Right forelimb (tissue), 1 donor: ENCODE measurements at regions not wholly inside any gene's neighbourhood (a gene's known extent, or its start where the extent isn't known, plus 50 kb on each side); places are given as distances from the start of the nearest gene placed in this dataset.
"Not testable (repeated sequence)": the region's sequence is repeated elsewhere in the genome, so short reads cannot be mapped to it uniquely, and the experiment has no call there.

ENCODE experiments used
- DNase-seq: peaks from one replicate; pipeline ENCODE4 v3.0.0-alpha.2; 2018

DNA sequence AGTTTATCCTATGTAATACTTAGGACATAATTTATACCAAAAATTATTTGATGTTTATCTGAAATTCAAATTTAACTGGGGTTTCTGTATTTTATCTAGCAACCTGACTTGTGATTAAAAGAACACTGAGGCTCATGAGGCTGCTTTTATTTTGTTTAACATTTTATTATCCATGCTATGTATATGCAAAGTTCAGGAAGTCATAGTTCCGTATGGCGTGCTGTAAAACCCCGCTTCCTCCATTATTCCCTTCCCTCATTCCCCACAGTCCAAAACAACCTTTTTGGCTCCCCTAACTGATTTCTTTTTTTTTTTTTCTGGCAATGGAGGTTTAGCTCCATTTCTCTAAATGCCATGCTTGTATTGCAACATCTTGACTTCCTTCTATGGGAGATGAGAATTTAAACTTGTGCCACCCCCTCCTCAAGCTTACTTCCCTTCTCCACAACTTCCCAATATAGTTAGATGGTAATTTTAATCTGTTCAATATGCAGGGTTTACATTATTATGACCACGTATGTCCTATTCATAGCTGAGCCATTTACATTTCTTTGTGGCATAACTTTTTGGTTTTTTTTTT lies 138.0 kb upstream of the DNAH14 start:
- DNase-seq, result no peak

DNA sequence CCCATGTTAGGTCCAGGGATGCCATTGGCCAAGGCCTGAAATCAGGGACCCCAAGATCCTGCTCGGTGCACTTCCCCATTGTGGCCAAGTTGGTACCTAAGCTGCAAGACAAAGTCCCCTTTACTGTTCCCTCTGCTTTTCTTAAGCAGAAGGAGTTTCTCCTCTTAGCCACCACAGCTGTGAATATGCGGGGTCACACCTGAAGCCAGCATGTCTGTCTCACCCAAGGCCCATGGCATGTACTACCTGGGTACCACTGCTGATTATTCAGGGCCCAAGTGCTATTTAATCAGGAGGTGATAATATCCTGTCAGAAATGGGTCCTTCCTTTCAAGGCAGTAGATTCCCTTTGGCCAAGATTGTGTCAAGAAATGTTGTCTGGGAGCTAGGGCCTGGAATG lies 133.9 kb upstream of the DNAH14 start:
- no peak for DNase-seq

DNA sequence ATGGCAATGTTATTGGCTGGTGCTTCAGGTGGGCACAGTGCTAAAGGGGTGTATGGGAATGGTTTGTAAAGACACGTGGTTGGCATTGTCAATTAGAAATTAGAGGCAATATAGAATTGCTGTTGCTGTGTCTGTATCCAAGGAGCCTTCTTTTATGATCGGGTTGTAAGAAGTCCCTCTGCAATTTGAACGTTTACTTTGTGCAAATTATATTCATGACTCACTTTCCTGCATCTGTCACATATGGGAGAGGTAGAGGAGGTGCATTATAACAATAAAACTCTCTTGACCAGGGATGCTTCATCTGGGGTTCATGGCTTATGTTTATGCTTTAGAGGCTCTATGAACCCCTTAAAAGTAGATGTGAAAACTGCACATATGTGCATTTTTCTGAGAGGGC lies 130.4 kb upstream of the DNAH14 start:
- DNase-seq, result no peak

DNA sequence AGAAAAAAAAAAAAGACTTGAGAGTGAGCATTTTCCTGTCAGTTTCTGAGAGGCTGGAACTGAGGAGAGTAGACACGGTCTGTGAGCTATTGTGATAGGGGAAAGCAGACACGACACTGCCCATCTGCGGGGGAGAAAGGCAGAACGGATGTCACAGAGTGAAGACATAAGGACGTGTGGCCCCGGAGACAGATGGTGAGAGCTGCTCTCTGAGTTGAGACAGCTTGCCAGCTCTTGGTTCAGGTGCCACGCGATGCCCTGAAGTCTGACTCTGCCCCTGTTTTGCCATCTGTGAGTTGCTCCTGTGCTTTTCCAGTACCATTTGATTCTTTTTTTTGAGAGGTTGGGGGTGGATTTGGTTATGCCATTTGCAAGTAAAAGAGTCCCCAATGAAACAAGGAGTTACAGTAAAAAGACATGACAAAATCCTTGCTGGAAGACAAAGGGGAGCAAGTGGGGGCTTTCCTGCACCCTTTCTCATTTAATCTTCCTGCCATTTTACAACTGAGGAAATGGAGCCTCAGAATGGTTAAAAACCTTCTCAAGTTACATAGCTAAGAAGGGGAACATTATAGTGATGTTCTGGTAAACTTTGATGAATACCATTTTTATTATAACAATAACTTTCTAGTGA lies 128.9 kb upstream of the DNAH14 start:
- DNase-seq, result no peak

DNA sequence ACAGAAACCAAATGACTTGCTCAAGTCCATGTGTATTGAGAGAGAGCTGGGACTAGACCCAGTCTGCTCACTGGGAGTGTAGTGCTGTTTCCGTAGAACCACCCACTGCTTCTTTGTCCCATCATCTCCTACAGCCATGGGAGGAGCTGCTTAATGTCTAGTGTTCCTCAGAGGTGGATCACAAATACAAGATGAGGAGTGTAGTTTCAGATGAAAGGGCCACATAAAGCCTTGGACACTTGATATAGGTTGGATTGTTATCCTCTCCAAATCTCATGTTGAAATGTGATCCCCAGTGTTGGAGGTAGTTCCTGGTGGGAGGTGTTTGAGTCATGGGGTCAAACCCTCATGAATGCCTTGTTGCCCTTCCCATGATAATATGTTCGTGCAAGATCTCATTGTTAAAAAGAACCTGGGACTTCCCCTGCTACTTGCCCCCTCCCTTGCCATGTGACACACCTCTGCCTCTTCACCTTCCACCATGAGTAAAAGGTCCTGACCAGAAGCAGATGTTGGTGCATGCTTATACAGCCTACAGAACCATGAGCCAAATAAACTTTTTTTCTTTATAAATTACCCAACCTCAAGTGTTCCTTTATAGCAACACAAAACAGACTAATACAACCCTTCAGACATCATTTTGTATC lies 127.5 kb upstream of the DNAH14 start:
- no peak for DNase-seq

DNA sequence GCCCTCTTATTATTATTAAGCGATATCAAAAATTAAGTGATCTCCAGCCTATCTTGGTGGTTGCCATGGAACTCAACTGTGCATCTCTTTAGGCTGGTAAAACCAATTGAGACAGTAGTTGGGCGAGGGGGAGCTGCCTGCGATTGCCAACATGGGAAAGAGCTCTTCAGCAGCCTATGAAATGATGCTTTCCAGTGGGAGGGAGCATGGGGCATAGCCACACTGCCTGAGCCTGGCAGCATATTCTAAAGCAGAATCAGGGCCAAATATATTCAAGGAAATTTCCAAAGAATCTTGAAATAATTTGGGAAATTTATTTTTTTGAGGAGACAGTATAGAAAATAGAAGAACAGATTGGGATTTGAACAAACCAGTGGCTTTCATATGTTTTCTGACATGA lies 126.9 kb upstream of the DNAH14 start:
- no peak for DNase-seq

DNA sequence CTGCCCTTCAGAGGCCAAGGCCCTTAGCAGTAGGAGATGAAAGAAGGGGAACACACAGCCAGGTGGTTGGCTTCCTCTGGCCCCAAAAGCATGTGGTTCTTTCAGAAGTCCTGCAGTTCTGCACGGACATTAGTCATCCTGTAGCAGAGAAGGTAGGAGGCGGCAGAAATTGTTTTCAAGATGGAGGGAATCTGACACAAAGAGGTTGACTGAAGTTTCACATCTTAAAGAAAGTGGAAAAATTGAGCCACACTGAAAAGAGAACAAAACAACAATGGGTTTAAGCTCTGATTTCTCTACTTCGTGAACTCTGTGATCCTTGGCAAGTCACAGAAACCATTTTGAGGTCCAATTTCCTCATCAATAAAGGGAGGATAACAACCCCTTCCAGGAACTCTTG lies 125.3 kb upstream of the DNAH14 start:
- no peak for DNase-seq

DNA sequence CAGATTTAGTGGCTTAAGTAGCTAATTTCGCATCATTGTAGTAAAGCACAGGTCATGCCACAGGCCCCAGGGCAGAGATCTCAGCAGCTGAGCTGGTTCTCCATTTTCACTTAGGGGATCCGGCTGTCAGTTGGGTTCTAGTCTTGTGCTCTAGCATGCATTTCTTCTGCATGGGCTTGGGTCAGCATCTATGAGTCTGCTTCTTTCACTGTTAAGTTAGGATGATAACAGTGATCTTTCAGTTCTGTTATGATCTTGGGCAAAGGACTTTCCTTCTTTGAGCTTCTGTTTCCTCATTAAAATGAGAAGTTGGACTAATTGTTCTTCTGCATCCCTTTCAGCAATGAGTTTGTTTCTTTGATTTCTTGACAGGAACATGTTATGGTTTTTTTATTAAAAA lies 123.6 kb upstream of the DNAH14 start:
- no peak for DNase-seq

DNA sequence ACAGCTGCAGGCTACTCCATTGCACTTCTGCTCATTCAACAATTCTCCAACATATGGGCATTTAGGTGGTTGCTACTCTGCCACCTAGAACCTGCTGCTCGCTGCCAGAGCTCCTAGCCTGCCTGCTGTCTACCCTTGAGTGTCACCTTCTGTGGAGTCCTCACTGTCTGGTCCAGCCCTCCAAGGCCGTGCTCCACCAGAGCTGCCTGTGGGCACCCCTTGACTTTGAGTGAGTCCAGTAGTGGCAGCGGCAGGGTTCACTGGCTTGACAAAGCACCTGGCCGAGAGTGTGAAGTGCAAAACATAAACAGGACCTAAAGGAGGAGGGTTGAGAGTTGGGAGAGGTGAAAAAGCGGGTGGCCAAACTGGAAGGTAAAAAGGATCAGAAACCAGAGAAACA lies 120.3 kb upstream of the DNAH14 start:
- no peak for DNase-seq

DNA sequence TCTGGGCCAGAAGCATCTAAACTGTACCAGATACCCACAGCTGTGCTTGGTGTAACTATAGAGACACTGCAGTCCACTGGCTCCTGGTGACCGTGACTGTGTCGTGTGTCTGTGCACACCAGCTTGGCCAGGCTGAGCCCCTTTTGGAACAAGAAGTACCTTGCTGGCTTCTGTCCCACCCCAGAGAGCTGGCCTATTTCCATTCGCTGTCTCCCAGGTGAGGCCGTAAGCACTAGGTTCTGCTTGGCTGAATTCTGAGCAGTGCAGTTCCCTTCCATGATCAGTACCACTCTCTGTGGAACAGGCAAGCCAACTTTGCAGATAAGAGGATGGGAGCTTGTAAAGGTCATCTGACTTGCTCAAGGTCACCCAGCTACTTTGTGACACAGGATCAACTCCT lies 119.9 kb upstream of the DNAH14 start:
- DNase-seq, result no peak

DNA sequence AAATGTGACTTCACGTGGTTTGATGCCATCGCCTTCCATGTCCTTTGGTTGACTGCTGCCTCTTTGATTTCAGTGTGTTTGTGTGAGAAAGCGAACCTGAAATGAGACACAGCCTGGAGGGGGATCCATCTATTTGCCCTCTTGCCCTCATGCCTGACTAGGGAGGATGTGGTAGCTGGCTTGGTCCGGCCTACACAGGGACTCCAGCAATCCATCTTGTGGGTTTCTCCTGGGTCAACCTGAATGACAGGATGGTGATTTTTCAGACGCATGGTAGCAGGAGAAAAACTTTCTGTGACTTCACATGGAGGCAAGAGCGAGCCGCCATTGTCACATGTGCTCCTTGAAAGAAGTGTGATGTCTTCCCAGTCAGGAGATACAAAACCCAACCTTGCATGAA lies 117.9 kb upstream of the DNAH14 start:
- DNase-seq, result no peak

DNA sequence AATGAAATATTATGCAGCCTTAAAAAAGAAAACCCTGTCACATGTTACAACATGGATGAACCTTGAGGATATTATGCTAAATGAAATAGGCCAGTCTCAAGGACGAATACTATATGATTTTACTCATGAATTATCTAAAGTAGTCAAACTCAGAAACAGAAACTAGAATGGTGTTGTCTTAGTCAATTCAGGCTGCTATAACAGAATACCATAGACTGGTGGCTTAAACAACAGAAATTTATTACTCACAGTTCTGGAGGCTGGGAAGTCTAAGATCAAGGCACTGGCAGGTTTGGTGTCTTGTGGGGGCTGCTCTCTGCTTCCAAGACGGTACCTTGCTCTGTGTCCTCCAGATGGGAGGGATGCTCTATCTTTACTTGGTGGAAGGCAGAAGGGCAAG lies 113.8 kb upstream of the DNAH14 start:
- no peak for DNase-seq

DNA sequence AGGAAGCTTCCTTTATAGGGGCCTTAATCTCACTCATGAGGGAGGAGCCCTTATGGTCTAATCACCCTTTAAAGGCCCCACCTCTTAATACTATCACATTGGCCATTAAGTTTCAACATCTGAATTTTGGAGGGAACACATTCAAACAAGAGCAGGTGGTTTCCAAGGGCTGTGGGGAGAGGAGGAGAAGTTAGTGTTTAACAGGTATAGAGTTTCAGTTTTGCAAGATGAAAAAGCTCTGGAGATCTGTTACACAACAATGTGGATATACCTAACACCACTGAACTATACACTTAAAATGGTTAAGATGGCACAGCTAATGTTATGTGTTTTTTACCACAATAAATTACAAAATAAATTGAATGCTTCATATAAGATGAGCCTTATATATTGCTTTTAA lies 113.4 kb upstream of the DNAH14 start:
- DNase-seq, result no peak

DNA sequence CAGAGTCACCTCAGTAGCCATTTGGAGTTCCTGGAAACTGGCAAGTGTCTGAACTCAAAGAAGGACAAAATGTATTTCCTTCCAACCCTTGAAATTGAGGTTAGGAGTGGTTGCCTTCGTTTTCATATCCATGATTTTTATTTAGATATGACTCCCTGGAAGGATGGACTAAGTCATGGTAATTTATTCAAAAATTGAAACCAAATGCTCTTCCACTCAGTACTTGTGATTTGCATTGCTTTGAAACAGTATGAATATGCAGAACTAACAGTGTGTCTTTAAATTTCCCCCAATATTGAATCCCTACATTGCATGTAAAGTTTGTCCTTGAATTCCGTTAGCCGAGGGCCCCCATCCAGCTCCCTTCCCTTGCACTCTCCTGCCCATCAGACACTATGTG lies 112.1 kb upstream of the DNAH14 start:
- no peak for DNase-seq

DNA sequence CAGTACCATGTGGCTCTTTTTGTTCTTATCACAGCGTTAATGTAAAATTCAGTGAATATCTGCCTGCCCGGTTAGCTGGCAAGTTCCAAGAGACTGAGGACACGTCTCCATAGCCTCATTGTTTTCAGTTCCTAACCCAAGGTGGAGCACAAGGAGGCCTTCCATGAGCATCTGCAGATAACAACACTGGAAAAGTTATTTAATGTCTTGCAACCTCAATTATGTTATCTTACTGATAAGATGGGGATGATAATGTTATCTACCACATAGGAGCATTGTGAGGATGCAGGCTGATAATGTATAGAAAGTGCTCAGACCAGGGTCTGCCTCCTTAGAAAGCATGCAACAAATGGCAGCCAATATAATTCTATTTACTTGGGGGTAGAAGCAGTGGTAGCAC lies 109.6 kb upstream of the DNAH14 start:
- DNase-seq, result no peak

DNA sequence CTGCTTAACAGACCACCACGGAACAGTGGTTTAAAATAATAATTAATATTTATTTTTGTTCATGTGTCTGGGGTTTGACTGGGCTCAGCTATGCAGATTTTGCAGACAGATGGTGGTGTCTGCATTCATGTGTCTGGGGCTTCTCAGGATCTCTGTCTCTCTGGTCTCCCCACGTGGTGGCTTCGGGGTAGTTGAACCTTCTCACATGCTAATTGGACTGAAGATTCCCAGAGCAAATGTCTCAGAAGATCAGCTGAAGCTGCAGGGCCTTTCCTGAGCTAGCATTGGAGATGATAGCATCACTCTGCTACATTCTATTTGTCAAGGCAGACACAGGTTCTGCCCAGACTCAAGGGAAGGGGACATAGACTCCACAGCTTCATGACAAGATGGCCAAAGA lies 109.1 kb upstream of the DNAH14 start:
- no peak for DNase-seq

DNA sequence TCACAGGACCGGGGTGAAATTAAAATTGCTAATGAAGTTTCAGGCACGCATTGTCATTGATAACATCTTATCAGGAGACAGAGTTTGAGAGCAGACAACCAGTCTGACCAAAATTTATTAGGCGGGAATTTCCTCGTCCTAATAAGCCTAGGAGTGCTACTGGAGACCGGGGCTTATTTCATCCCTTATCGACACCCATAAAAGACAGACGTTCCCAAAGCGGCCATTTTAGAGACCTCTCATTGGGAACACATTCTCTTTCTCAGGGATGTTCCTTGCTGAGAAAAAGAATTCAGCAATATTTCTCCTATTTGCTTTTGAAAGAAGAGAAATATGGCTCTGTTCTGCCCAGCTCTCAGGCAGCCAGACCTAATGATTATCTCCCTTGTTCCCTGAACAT lies 107.7 kb upstream of the DNAH14 start:
- not testable (repeated sequence) for DNase-seq

DNA sequence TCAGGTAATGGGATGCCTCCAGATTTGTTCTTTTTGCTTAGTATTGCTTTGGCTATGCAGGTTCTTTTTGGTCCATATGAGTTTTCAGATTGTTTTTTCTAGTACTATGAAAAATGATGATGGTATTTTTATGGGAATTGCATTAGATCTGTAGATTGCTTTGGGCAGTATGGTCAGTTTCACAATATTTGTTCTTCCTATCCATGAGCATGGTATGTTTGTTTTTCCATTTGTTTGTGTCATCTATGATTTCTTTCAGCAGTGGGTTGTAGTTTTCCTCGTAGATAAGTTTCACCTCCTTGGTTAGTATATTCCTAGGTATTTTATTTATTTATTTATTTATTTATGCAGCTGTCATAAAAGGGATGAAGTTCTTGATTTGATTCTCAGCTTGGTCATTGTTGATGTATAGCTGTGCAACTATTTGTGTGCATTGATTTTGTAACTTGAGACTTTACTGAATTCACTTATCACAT lies 103.9 kb upstream of the DNAH14 start:
- DNase-seq, result no peak

DNA sequence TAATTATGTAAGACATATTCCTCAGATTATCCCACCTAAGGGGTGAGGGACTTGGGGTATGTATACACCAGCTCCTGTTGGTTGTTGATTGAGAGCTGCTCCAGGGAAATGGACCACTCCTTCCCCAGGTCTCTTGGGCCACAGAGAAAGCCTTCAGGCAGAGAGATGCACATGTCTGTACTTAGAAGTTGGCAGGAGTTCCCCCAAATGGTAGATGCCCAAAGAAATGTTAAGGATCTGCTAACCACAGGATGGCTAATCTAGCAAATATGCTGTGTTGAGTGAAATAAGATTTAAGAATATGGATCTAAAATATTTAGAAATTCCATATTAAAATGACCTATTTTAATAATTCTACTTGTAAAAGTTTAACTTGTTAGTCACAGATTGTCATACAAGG lies 100.8 kb upstream of the DNAH14 start:
- no peak for DNase-seq

DNA sequence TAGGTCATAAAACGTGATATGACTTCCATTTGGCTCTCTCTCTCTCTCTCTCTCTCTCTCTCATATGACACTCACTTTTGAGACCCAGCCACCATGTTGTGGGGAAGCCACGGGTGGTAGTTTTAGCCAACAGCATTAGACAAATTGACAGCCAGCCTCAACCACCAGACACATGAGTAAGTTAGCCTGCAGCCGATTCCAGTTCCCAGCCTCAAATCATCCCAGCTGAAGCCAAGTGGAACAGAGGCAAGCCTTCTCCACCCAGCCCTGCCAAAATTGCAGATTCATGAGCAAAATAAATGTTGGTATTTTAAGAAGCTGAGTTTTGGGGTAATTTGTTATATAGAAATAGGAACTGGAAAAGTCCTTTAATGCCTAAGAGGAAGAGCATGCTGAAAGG lies 98.0 kb upstream of the DNAH14 start:
- DNase-seq, result no peak

DNA sequence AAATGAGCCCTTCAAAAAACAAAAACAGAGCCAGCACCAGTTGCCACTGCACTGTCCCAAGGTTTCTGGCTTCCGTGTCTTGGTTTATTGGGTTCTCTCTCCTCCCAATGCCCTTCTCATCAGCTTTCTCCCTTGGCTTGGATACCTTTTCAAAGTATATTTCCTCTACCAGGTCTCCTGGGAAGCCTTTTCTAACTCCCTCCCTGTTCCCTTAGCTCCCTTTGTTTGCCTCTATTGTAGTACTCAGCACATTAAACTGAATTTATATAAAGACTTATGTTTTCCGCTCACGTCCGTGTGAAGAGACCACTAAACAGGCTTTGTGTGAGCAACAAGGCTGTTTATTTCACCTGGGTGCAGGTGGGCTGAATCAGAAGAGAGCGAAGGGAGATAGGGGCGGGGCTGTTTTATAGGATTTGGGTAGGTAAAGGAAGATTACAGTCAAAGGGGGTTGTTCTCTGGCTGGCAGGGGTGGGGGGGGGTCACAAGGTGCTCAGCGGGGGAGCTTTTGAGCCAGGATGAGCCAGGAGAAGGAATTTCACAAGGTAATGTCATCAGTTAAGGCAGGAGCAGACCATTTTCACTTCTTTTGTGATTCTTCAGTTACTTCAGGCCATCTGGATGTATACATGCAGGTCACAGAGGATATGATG lies 89.7 kb upstream of the DNAH14 start:
- DNase-seq, result not testable (repeated sequence)

DNA sequence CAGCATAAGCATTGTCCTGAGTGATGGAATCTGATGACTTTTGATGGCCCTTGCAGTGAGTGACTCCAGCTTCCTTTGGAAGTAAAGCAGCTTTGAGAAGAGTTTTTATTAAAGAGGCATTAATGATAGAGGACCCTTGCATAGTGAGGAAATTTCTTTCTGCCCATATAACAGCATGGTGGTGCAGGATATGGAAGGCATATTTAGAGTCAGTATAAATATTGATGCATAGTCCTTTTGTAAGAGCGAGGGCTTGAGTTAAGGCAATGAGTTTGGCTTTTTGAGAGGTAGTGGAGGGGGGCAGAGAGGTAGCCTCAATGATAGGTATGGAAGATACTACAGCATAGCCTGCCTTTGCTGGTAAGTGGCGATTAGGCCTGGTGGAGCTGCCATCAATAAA lies 87.7 kb upstream of the DNAH14 start:
- DNase-seq, result not testable (repeated sequence)

DNA sequence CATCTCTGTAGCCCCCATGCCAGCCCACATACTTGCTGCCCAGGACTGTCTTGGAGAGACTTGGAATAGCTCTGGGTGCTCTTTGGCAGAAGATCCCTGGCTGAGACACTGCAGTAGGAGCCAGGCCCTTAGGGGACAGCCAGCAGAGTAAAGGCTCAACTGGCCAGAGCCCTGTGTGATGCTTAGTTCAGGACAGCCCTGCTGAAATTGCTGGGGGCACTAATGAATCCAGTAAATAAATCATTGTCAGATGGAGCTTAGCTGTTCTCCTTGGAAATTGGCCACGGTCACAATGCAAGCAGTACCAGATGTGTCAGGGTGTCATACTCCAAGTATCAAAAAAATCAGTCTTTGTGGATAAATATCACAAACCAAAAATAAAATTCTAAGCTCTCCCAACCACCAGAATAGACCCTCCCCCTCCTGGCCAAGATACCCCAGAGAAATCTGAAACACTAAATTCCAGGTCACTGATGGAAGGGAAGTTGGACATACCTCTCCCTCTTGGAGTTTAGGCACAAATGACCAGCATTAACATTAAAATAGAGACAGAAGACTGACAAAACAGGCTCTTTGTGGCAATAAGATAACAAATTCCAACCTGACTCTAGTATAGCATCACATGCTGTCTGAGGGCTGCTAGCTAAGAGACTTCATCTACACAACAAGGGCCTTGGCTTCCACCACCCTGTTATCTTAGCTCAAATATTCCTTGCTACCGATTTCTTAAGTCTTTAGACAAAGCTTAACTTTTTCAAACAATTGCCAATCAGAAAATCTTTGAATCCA lies 83.2 kb upstream of the DNAH14 start:
- no peak for DNase-seq
